Liver (tissue), 8 donors: ENCODE measurements at regions not wholly inside any gene's neighbourhood (a gene's known extent, or its start where the extent isn't known, plus 50 kb on each side); places are given as distances from the start of the nearest gene placed in this dataset.

Experiments
- DNase-seq: peaks from one replicate; pipeline ENCODE4 v3.0.0-alpha.2; 2017; ENCODE audit warnings: low spot score
- H3K27ac ChIP-seq, 2 donors: one replicate each; pipeline ENCODE4 v1.7.0; 2013; ENCODE audit warnings: inconsistent platforms in 2 of 2, low read length in 2 of 2, control low read depth in 1 of 2, low read depth in 1 of 2, mild to moderate bottlenecking in 1 of 2
- H3K27me3 ChIP-seq, 4 donors: one replicate each; pipeline versions ENCODE4 v1.6.1 to v1.7.0; 2013; ENCODE audit warnings: low read length in 3 of 4, inconsistent platforms in 1 of 4, mild to moderate bottlenecking in 1 of 4, moderate library complexity in 1 of 4; ENCODE audit not compliant: control insufficient read depth in 4 of 4, insufficient read depth in 4 of 4
- H3K36me3 ChIP-seq, 4 donors: one replicate each; pipeline versions ENCODE4 v1.6.1 to v1.7.0; 2013; ENCODE audit warnings: low read length in 3 of 4, mild to moderate bottlenecking in 3 of 4, low read depth in 1 of 4, moderate library complexity in 1 of 4; ENCODE audit not compliant: control insufficient read depth in 4 of 4, insufficient read depth in 3 of 4
- H3K4me1 ChIP-seq, 4 donors: one replicate each; pipeline versions ENCODE4 v1.6.1 to v1.7.0; 2013; ENCODE audit warnings: low read length in 3 of 4, mild to moderate bottlenecking in 3 of 4, moderate library complexity in 1 of 4; ENCODE audit not compliant: control insufficient read depth in 4 of 4, insufficient read depth in 4 of 4
- H3K4me3 ChIP-seq, 3 donors: one replicate each; pipeline versions ENCODE4 v1.6.1 to v1.7.0; 2013; ENCODE audit warnings: low read length in 3 of 3, control low read depth in 1 of 3, low read depth in 1 of 3, mild to moderate bottlenecking in 1 of 3
- H3K9ac ChIP-seq, 2 donors: one replicate each; pipeline ENCODE4 v1.7.0; 2013; ENCODE audit warnings: low read length in 2 of 2, mild to moderate bottlenecking in 2 of 2, moderate library complexity in 2 of 2, control low read depth in 1 of 2, low read depth in 1 of 2
- H3K9me3 ChIP-seq, 4 donors: one replicate each; pipeline versions ENCODE4 v1.6.1 to v1.7.0; 2013; ENCODE audit warnings: low read length in 3 of 4; ENCODE audit not compliant: control insufficient read depth in 4 of 4
- ATF3 ChIP-seq: IDR thresholded peaks from 2 replicates; pipeline ENCODE4 v1.6.1; 2016; ENCODE audit warnings: antibody characterized with exemption
- CTCF ChIP-seq: fragments of 150-350 bp; IDR thresholded peaks from 2 replicates; pipeline ENCODE4 v1.5.1; 2017; ENCODE audit warnings: improper control_type of control experiment, low read depth, low read length; ENCODE audit not compliant: missing input control
- EGR1 ChIP-seq, 2 donors: IDR thresholded peaks; 2 replicates each; pipeline ENCODE4 v1.6.1; 2016 to 2018; ENCODE audit warnings: antibody characterized with exemption in 2 of 2, low read depth in 2 of 2
- FOXA1 ChIP-seq: IDR thresholded peaks from 2 replicates; pipeline ENCODE4 v1.6.1; 2016; ENCODE audit warnings: antibody characterized with exemption
- FOXA2 ChIP-seq: IDR thresholded peaks from 2 replicates; pipeline ENCODE4 v1.6.1; 2016; ENCODE audit warnings: antibody characterized with exemption
- GABPA ChIP-seq, 2 donors: IDR thresholded peaks in 1 of 2; conservative IDR thresholded peaks in 1 of 2; 2 replicates each; pipeline ENCODE4 v1.6.1; 2016; ENCODE audit warnings: antibody characterized with exemption in 2 of 2, mild to moderate bottlenecking in 1 of 2, moderate library complexity in 1 of 2
- HNF4A ChIP-seq, 2 donors: conservative IDR thresholded peaks; 2 replicates each; pipeline ENCODE4 v1.6.1; 2016; ENCODE audit warnings: antibody characterized with exemption in 2 of 2, mild to moderate bottlenecking in 2 of 2
- HNF4G ChIP-seq: IDR thresholded peaks from 2 replicates; pipeline ENCODE4 v1.6.1; 2016; ENCODE audit warnings: antibody characterized with exemption
- JUND ChIP-seq, 2 donors: IDR thresholded peaks; 2 replicates each; pipeline ENCODE4 v1.6.1; 2016; ENCODE audit warnings: antibody characterized with exemption in 2 of 2
- MAX ChIP-seq: IDR thresholded peaks from 2 replicates; pipeline ENCODE4 v1.6.1; 2016; ENCODE audit warnings: antibody characterized with exemption
- NR2F2 ChIP-seq: IDR thresholded peaks from 2 replicates; pipeline ENCODE4 v1.6.1; 2016; ENCODE audit warnings: antibody characterized with exemption
- RAD21 ChIP-seq, 2 donors: IDR thresholded peaks; 2 replicates each; pipeline ENCODE4 v1.6.1; 2016; ENCODE audit warnings: antibody characterized with exemption in 2 of 2, mild to moderate bottlenecking in 2 of 2
- REST ChIP-seq: IDR thresholded peaks from 2 replicates; pipeline ENCODE4 v1.6.1; 2016; ENCODE audit warnings: antibody characterized with exemption, mild to moderate bottlenecking
- RXRA ChIP-seq, 2 donors: IDR thresholded peaks; 2 replicates each; pipeline ENCODE4 v1.6.1; 2017 to 2018; ENCODE audit warnings: antibody characterized with exemption in 2 of 2, mild to moderate bottlenecking in 1 of 2
- SP1 ChIP-seq: IDR thresholded peaks from 2 replicates; pipeline ENCODE4 v1.6.1; 2018; ENCODE audit warnings: antibody characterized with exemption, mild to moderate bottlenecking
- TAF1 ChIP-seq: conservative IDR thresholded peaks from 2 replicates; pipeline ENCODE4 v1.6.1; 2016; ENCODE audit warnings: antibody characterized with exemption, mild to moderate bottlenecking
- YY1 ChIP-seq: IDR thresholded peaks from 2 replicates; pipeline ENCODE4 v1.6.1; 2016; ENCODE audit warnings: antibody characterized with exemption, mild to moderate bottlenecking
- ZBTB33 ChIP-seq: IDR thresholded peaks from 2 replicates; pipeline ENCODE4 v1.6.1; 2016; ENCODE audit warnings: antibody characterized with exemption
- WGBS: extraction: QIAGEN DNeasy Blood & Tissue Kit; methylation state at CpG from one replicate; pipeline ENCODE4 v1.1.7; 2013; 5-methylcytosine and 5-hydroxymethylcytosine counted together
- donor health status: healthy.
- donor health status: healthy.
- donor health status: healthy.
- donor health status: healthy.
- donor health status: healthy.

- no peak overlapping the region for H3K4me3 ChIP-seq
- TF ChIP-seq ZBTB33 = no peak
- no peak for TF ChIP-seq RXRA (IDR thresholded peaks at IDR 0.05)
- TF ChIP-seq TAF1 = no peak
- no peak for TF ChIP-seq HNF4G
- TF ChIP-seq REST = no peak
- no peak overlapping the region for H3K27ac ChIP-seq
- H3K9me3 ChIP-seq = no peaks in the 10 kb centered on the region
- WGBS = 92% methylated on average over 8 of the region's 8 CpGs
- no peak overlapping the region for H3K9ac ChIP-seq
- H3K4me1 ChIP-seq = no peaks in the 10 kb centered on the region
- no peak for DNase-seq
- no peaks in the 10 kb centered on the region for H3K36me3 ChIP-seq
- H3K27me3 ChIP-seq = peaks cover 0 to 8% (median 0%) of the 10 kb centered on the region in 4 donors
These were observed 223.3 kb downstream of the RBM19 start for GRCh38 chr12:113742801-113743200.

- no peaks in the 10 kb centered on the region for H3K36me3 ChIP-seq
- peaks cover 0 to 3% (median 0%) of the 10 kb centered on the region in 4 donors for H3K27me3 ChIP-seq
- no peak overlapping the region for H3K9ac ChIP-seq
- WGBS = 33% methylated on average over 1 of the region's 1 CpG
- no peak for DNase-seq
- H3K4me1 ChIP-seq = no peaks in the 10 kb centered on the region
- H3K4me3 ChIP-seq = no peak overlapping the region
- H3K9me3 ChIP-seq = no peaks in the 10 kb centered on the region
- TF ChIP-seq HNF4A (conservative IDR thresholded peaks at IDR 0.05) = no peak
- TF ChIP-seq YY1 = no peak
- no peak for TF ChIP-seq RAD21 (IDR thresholded peaks at IDR 0.05)
- TF ChIP-seq HNF4G = no peak
- TF ChIP-seq MAX = no peak
- no peak for TF ChIP-seq ATF3
- no peak for TF ChIP-seq ZBTB33
- no peak for TF ChIP-seq RXRA (IDR thresholded peaks at IDR 0.05)
- no peak for TF ChIP-seq TAF1
- TF ChIP-seq GABPA (IDR thresholded peaks at IDR 0.05 in 1 of 2, conservative IDR thresholded peaks at IDR 0.05 in 1 of 2) = no peak
- TF ChIP-seq CTCF = no peak
- TF ChIP-seq FOXA2 = no peak
- TF ChIP-seq NR2F2 = no peak
- no peak for TF ChIP-seq SP1
- TF ChIP-seq JUND (IDR thresholded peaks at IDR 0.05) = no peak
- TF ChIP-seq REST = no peak
- no peak for TF ChIP-seq FOXA1
- no peak for TF ChIP-seq EGR1 (IDR thresholded peaks at IDR 0.05; ENCODE audit: low read depth in 2 of 2)
- no peak overlapping the region for H3K27ac ChIP-seq
These were observed 225.4 kb downstream of the RBM19 start for GRCh38 chr12:113740699-113741098.
